GM12873 (cell line): ENCODE measurements at regions not wholly inside any gene's neighbourhood (a gene's known extent, or its start where the extent isn't known, plus 50 kb on each side); places are given as distances from the start of the nearest gene placed in this dataset.

Experiments used
- CTCF ChIP-seq: IDR thresholded peaks from 2 replicates; pipeline ENCODE4 v1.5.1; 2012; ENCODE audit warnings: low read depth, mild to moderate bottlenecking, moderate library complexity, low read length, control low read depth; ENCODE audit not compliant: insufficient read depth; ENCODE audit errors: missing control alignments

- no peak for TF ChIP-seq CTCF
Observed at GRCh38 chr6:110551088-110551487, 74.7 kb upstream of the SLC22A16 start.

- no peak for TF ChIP-seq CTCF
Observed at GRCh38 chr6:110550353-110550752, 73.9 kb upstream of the SLC22A16 start.

GRCh38 chr6:110549277-110549676, 72.9 kb upstream of the SLC22A16 start:
- no peak for TF ChIP-seq CTCF

- no peak for TF ChIP-seq CTCF
Observed at GRCh38 chr6:110548110-110548847, 71.9 kb upstream of the SLC22A16 start.

- no peak for TF ChIP-seq CTCF
Observed at GRCh38 chr6:110547266-110547964, 71.0 kb upstream of the SLC22A16 start.

- TF ChIP-seq CTCF = no peak
Observed at GRCh38 chr6:110545081-110545872, 68.9 kb upstream of the SLC22A16 start.

- TF ChIP-seq CTCF = no peak
Observed at GRCh38 chr6:110544472-110544871, 68.1 kb upstream of the SLC22A16 start.
